Left lobe of liver (tissue), 2 donors: ENCODE measurements at regions not wholly inside any gene's neighbourhood (a gene's known extent, or its start where the extent isn't known, plus 50 kb on each side); places are given as distances from the start of the nearest gene placed in this dataset.
"Not testable (repeated sequence)": the region's sequence is repeated elsewhere in the genome, so short reads cannot be mapped to it uniquely, and the experiment has no call there.

Source experiments
- ATAC-seq: fragments of 200-7000 bp; cut with Tn5 transposase; one replicate; pipeline ENCODE4 v1.9.1; 2020; ENCODE audit warnings: mild to moderate bottlenecking, moderate library complexity
- DNase-seq: peaks from one replicate; pipeline ENCODE4 v3.0.0-alpha.2; 2020; ENCODE audit warnings: low spot score
- donor health status: DM: no; HTN: no; CAD: no; lungs with moderate emphysema.
- donor health status: DM: no; HTN: yes; CAD: no.

DNA sequence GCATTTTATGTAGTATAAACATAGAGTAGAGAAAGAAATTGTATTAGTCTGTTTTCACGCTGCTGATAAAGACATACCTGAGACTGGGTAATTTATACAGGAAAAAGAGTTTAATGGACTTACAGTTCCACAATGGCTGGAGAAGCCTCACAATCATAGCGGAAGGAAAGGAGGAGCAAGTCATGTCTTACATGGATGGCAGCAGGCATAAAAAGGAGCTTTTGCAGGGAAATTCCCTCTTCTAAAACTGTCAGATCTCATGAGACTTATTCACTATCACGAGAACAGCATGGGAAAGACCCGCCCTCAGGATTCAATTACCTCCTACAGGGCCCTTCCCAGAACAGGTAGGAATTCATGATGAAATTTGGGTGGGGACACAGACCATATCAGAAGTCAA lies 98.1 kb downstream of the ARRDC3 start:
- not testable (repeated sequence) for DNase-seq, ATAC-seq

GRCh38 chr5:91283899-91284298 lies 99.2 kb downstream of the ARRDC3 start:
- ATAC-seq (no peak), DNase-seq (no peak)

- ATAC-seq (no peak), DNase-seq (no peak)
These were observed 99.8 kb downstream of the ARRDC3 start for GRCh38 chr5:91283326-91283725.

GRCh38 chr5:91282210-91282609 lies 100.9 kb downstream of the ARRDC3 start:
- no peak for DNase-seq

GRCh38 chr5:91281401-91281800 lies 101.7 kb downstream of the ARRDC3 start:
- ATAC-seq (no peak), DNase-seq (no peak)

More at GRCh38 chr5:91282210-91282609, 100.9 kb downstream of the ARRDC3 start:
- no peak for ATAC-seq

DNA sequence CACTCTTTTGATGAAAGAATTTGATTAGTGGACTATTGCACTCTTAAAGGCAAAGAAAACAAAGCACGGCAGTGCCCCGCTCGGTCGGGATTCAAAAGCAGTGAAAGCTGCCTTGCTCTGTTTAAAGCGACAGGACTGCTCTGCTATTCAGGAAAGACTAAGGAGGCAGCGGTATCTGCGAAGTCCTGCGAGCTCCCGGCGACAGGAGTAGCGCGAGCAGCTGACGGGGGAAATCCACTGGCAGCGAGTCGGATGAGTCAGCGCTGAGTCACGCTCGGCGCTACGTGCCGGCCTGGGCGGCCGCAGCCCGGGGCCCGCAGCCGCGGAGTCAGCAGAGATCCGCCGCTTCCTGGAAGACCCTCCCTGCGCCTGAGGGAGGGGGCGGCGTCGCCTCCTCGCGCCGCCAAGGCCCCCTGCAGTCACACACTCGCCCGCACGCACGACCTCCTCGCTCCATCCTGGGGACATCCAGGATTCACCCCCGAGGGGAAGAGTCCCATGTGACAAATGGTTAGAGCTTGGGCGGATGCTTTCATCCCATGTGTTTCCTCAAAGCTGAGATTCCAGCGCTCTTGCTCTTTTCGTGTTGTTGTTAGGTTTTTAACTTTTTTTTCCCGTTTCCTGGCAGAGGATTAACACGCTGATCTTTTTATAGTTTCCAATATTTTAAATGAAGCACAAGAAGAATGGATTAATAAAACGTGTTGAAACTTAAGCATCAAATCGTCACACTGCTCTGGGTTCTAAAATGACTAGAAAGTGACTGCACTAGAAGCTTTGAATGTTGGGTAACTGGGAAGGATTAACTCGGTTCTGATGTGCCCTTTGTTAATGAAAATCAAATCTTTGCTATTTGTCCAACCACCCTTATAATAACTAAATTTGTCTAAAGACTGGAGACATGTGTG lies 102.5 kb downstream of the ARRDC3 start:
- DNase-seq (peak; percentile 90), ATAC-seq (peak; percentile 94)

DNA sequence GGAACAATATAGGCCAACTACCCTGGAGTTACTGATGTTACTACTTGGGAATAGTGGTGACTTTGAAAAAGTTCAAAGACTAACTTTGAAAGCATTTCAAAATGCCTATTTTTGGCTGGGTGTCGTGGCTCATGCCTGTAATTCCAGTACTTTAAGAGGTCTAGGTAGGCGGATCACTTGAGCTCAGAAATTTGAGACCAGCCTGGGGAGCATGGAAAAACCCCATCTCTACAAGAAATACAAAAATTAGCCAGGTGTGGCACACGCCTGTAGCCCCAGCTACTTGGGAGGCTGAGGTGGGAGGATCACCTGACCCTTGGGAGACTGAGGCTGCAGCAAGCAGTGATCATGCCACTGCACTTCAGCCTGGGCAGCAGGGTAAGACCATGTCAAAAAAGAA lies 105.3 kb downstream of the ARRDC3 start:
- DNase-seq: no peak
- no peak for ATAC-seq

GRCh38 chr5:91277093-91277626 lies 106.0 kb downstream of the ARRDC3 start:
- no peak for ATAC-seq

DNA sequence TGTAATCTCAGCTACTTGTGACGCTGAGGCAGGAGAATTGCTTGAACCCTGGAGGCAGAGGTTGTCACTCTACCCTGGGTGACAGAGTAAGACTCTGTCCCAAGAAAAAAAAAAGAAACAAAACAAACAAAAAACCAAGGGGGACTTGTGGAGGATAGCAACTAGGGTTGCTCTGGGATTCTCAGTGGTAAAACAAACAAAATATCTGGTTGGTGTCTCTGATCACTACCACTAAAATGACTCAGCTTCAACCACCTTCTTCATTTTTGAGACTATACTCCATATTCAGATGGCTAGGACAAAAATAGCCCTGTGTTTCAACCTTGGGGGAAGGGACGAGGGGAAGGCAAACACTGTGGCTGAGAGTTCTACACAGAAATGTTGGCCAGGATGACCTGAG lies 110.3 kb downstream of the ARRDC3 start:
- no peak for ATAC-seq
- no peak for DNase-seq

More at GRCh38 chr5:91277093-91277626, 106.0 kb downstream of the ARRDC3 start:
- DNase-seq: no peak

- ATAC-seq: no peak
- DNase-seq: no peak
These were observed 111.1 kb downstream of the ARRDC3 start for GRCh38 chr5:91271999-91272398.

DNA sequence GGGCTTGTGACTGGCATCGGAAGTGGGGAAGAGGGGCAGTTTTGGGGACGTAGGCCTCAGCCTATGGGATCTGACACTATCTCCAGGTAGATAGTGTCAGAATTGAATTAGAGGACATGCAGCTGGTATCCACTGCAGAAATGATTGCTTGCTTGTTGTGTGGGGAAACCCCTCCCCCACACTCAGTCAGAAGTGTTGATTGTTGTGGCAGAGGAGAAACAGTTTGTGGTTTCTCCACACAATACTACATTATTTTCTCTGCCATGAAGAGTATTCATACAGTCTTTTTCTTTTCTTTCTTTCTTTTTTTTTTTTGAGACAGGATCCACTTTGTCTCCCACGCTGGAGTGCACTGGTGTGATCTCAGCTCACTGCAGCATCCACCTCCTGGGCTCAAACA lies 113.9 kb downstream of the ARRDC3 start:
- ATAC-seq (no peak), DNase-seq (no peak)

- DNase-seq (no peak), ATAC-seq (no peak)
These were observed 116.9 kb downstream of the ARRDC3 start for GRCh38 chr5:91266184-91266705.

DNA sequence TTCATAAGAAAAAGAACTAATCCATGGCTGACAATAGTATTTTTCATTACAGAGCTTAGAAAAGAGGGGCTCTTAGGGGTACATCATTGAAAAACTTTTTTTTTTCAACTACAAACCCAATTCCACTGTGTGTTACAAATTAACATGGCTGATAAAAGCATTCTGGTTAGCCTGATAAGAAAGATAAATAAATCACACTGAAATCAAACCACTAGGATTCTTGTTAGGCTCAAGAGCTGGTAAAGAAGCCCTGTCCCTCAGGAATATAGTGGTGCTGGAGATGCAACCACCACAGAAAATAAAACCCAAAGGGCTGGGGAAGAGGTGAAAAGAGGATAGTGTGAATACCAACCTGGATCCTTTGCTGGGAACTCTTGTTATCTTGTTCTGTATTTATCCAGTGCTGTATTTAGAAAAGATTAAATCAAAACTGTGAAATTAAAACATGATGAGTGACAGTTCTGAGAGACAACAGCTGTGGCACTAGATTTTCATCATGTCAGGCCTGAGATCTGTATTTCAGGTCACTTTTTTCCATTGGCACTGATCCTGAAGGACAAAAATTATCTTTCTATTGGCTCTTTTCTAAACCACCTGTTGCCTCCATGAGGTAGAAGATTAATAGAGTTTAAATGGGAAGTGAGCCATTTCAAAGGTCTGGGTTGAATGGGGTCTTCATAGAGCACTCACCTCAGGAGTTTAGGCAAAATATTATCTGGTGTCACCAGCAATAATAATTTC lies 118.6 kb downstream of the ARRDC3 start:
- ATAC-seq: no peak
- DNase-seq: no peak

DNA sequence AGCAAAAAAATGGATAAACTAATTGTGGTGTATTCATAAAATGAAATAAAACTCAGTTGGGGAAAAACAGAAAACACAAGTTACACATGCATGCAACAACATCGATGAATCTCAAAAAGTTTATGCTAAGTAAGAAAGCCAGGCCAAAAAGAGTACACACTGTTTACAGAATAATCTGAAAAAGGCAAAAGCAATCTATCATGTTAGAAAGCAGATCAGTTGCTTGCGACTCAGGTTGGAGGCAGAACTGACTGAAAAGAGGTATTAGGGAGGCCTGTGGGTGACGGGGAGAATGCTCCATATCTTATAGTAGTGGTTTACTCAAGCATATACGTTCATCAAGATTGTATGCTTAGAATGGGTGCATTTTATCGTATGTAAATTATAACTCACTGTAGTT lies 119.2 kb downstream of the ARRDC3 start:
- no peak for ATAC-seq

GRCh38 chr5:91257301-91257700 lies 125.8 kb downstream of the ARRDC3 start:
- DNase-seq (no peak), ATAC-seq (no peak)

More for the DNA sequence above, 119.2 kb downstream of the ARRDC3 start:
- no peak for DNase-seq

DNA sequence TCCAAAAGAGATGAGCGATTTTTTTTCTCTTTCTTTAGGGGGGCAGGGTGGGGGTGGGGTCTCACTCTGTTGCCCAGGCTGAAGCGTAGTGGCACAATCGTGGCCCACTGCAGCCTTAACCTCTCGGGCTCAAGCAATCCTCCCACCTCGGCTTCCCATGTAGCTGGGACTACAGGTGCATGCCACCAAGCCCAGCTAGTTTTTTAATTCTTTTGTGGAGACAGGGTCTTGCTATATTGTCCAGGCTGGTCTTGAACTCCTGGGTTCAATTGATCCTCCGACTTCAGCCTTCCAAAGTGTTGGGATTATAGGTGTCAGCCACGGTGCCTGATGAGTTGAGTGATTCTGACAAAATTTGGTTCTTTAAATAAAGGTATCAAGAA lies 127.0 kb downstream of the ARRDC3 start:
- ATAC-seq: no peak

GRCh38 chr5:91255396-91256141 lies 127.5 kb downstream of the ARRDC3 start:
- DNase-seq: no peak
- ATAC-seq: no peak

More for the DNA sequence above, 127.0 kb downstream of the ARRDC3 start:
- no peak for DNase-seq

DNA sequence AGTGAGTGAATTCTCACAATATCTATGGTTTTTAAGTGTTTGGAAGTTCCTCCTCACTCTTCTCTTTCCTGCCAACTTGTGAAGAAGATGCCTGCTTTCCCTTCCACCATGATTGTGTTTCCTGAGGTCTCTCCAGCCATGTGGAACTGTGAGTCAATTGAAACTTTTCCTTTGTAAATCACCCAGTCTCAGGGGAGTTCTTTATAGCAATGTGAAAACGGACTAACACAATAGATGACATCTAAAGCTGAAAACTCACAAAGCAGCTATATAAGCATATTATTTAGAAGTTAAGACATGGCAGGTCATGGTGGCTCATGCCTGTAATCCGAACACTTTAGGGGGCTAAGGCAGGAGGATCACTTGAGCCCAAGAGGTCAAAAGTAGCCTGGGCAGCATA lies 130.2 kb downstream of the ARRDC3 start:
- DNase-seq (no peak), ATAC-seq (no peak)

DNA sequence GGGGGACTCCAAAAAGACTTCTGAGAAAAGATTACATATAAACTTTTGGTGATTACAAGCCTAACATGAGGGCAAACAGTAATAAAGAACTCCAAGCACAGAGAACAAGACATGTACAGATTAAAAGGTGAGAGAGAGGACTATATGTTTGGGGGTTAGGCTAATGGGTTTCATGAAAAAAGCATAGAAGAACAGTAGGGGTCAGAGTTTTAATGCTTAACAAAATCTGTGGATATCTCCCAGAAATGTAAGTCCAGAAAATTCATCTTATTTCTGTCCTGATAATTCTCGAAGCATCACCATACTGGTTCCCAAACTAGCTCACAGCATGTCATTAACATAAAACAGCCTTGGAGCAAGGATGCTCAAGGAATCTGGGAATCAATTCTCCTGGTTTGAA lies 137.2 kb downstream of the ARRDC3 start:
- no peak for DNase-seq

GRCh38 chr5:91245074-91245452 lies 138.1 kb downstream of the ARRDC3 start:
- ATAC-seq (no peak), DNase-seq (no peak)

More for the DNA sequence above, 137.2 kb downstream of the ARRDC3 start:
- ATAC-seq: no peak
